ENCODE measurements at regions not wholly inside any gene's neighbourhood (a gene's known extent, or its start where the extent isn't known, plus 50 kb on each side); places are given as distances from the start of the nearest gene placed in this dataset.
"Not testable (repeated sequence)": the region's sequence is repeated elsewhere in the genome, so short reads cannot be mapped to it uniquely, and the experiment has no call there.

- no peak for TF ChIP-seq CTCF (conservative IDR thresholded peaks at IDR 0.05; ENCODE audit: low read depth)
- POLR2A ChIA-PET (ENCODE audit: low non-redundant PET): no interaction called here
- CTCF ChIA-PET: no interaction called here
- no peak overlapping the region for H3K27ac ChIP-seq
- no peak for DNase-seq (ENCODE audit: low spot score)
Observed at GRCh38 chr2:126978333-126978732, 79.6 kb downstream of the TEX51 start.

- TF ChIP-seq CTCF (conservative IDR thresholded peaks at IDR 0.05; ENCODE audit: low read depth): no peak
- POLR2A ChIA-PET (ENCODE audit: low non-redundant PET): no interaction called here
- DNase-seq (ENCODE audit: low spot score): no peak
- CTCF ChIA-PET: no interaction called here
- no peak overlapping the region for H3K27ac ChIP-seq
Observed at GRCh38 chr2:126979039-126980003, 80.6 kb downstream of the TEX51 start.

- CTCF ChIA-PET: no interaction called here
- H3K27ac ChIP-seq: no peak overlapping the region
- no peak for DNase-seq (ENCODE audit: low spot score)
- no peak for TF ChIP-seq CTCF (conservative IDR thresholded peaks at IDR 0.05; ENCODE audit: low read depth)
- POLR2A ChIA-PET (ENCODE audit: low non-redundant PET): no interaction called here
Observed at GRCh38 chr2:126981476-126981875, 82.8 kb downstream of the TEX51 start.

GRCh38 chr2:126982935-126983334, 84.2 kb downstream of the TEX51 start:
- ChIA-PET POLR2A (ENCODE audit: low non-redundant PET) (no interaction called here), CTCF (no interaction called here)
- H3K27ac ChIP-seq: no peak overlapping the region
- no peak for TF ChIP-seq CTCF (conservative IDR thresholded peaks at IDR 0.05; ENCODE audit: low read depth)
- DNase-seq (ENCODE audit: low spot score): no peak

GRCh38 chr2:126986631-126987187, 88.0 kb downstream of the TEX51 start:
- ChIA-PET POLR2A (ENCODE audit: low non-redundant PET) (no interaction called here), CTCF (interaction anchor here (0.6 kb wide), 1 partner anchor 160 kb away, joined by 4 read pairs; no protein-coding TSS in a partner anchor)
- no peak for TF ChIP-seq CTCF (conservative IDR thresholded peaks at IDR 0.05; ENCODE audit: low read depth)
- DNase-seq (ENCODE audit: low spot score): no peak
- H3K27ac ChIP-seq: no peak overlapping the region

- POLR2A ChIA-PET (ENCODE audit: low non-redundant PET): no interaction called here
- CTCF ChIA-PET: no interaction called here
- DNase-seq (ENCODE audit: low spot score): no peak
Observed at GRCh38 chr2:126988482-126988881, 89.8 kb downstream of the TEX51 start.

GRCh38 chr2:126989064-126989463, 90.4 kb downstream of the TEX51 start:
- POLR2A ChIA-PET (ENCODE audit: low non-redundant PET); CTCF ChIA-PET; DNase-seq (ENCODE audit: low spot score): not testable (repeated sequence)

More at GRCh38 chr2:126988482-126988881, 89.8 kb downstream of the TEX51 start:
- no peak for TF ChIP-seq CTCF (conservative IDR thresholded peaks at IDR 0.05; ENCODE audit: low read depth)
- H3K27ac ChIP-seq: no peak overlapping the region

More at GRCh38 chr2:126989064-126989463, 90.4 kb downstream of the TEX51 start:
- not testable (repeated sequence) for H3K27ac ChIP-seq

Measured in RWPE1 (cell line).